ENCODE measurements at regions not wholly inside any gene's neighbourhood (a gene's known extent, or its start where the extent isn't known, plus 50 kb on each side); places are given as distances from the start of the nearest gene placed in this dataset.

DNA sequence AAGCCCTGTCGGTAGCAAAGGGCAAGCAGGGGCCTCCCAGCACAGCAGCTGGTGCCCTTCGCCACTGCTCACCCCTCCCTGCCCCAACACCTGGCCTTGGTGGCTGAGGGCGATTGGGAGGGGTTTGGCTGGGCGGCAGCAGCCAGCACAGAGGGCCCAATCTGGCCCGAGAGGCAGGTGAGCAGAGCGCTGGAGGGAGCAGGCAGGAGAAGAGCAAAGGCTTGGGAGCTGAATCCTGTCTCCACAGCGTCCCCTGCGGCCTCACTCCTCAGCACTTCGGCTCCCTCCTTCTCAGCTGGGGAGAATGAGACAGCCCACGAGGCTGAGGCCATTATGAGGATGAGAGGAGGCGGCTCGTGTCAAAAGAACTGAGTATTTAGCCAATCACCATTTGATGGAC lies 74.9 kb upstream of the TAF1B start:
- no peak overlapping the region for H3K4me3 ChIP-seq
- no peaks in the 10 kb centered on the region for H3K9me3 ChIP-seq
- DNase-seq (no peak), ATAC-seq (no peak)
- H3K27ac ChIP-seq: no peak overlapping the region
- peaks cover 29% of the 10 kb centered on the region for H3K4me1 ChIP-seq
- H3K36me3 ChIP-seq: no peaks in the 10 kb centered on the region
- intact Hi-C loops (cut with DNase I): no loop called here
- no peak for TF ChIP-seq CTCF (IDR thresholded peaks at IDR 0.05)
- H3K27me3 ChIP-seq (ENCODE audit: low read depth): no peaks in the 10 kb centered on the region

GRCh38 chr2:9769171-9770005 lies 73.9 kb upstream of the TAF1B start:
- Histone ChIP-seq H3K36me3 (no peaks in the 10 kb centered on the region), H3K9me3 (no peaks in the 10 kb centered on the region), H3K4me1 (peaks cover 29% of the 10 kb centered on the region), H3K4me3 (no peak overlapping the region), H3K27me3 (ENCODE audit: low read depth) (no peaks in the 10 kb centered on the region), H3K27ac (no peak overlapping the region)
- intact Hi-C loops (cut with DNase I): no loop called here
- ATAC-seq: no peak
- DNase-seq: no peak
- no peak for TF ChIP-seq CTCF (IDR thresholded peaks at IDR 0.05)

- intact Hi-C loops (cut with DNase I): no loop called here
- DNase-seq (no peak), ATAC-seq (no peak)
- Histone ChIP-seq H3K9me3 (no peaks in the 10 kb centered on the region), H3K4me3 (peak overlapping the region; percentile 23), H3K27me3 (ENCODE audit: low read depth) (no peaks in the 10 kb centered on the region), H3K36me3 (no peaks in the 10 kb centered on the region), H3K4me1 (peaks cover 29% of the 10 kb centered on the region), H3K27ac (no peak overlapping the region)
- TF ChIP-seq CTCF (IDR thresholded peaks at IDR 0.05): no peak
Measured at GRCh38 chr2:9770006-9770307, 73.3 kb upstream of the TAF1B start.

- peak overlapping the region; percentile 57 for H3K27ac ChIP-seq
- H3K27me3 ChIP-seq (ENCODE audit: low read depth): no peaks in the 10 kb centered on the region
- peak; percentile 60 to 63 for ATAC-seq
- H3K9me3 ChIP-seq: no peaks in the 10 kb centered on the region
- peak overlapping the region; percentile 23 for H3K4me3 ChIP-seq
- H3K4me1 ChIP-seq: peaks cover 29% of the 10 kb centered on the region
- H3K36me3 ChIP-seq: no peaks in the 10 kb centered on the region
- intact Hi-C loops (cut with DNase I): no loop called here
- TF ChIP-seq CTCF (IDR thresholded peaks at IDR 0.05): peak; percentile 62
- DNase-seq: no peak
Measured at GRCh38 chr2:9770308-9771100, 72.8 kb upstream of the TAF1B start.

DNA sequence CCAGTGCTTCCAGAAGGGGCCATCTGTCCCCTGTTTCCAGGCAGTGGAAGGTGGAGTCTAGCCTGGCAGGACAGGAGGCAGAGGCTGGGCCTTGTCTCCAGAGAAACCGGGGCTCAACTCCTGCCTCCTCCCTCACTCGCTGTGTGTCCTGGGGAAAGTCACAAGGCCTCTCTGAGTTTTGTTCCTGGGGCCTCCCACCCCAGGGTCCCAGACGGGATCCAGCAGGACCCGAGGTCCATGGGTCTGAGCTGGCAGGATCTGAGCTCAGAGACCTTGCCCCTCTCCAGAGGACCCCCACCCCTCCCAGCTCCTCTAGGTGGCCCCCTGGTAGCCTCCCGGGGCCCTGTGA lies 72.2 kb upstream of the TAF1B start:
- Histone ChIP-seq H3K36me3 (no peaks in the 10 kb centered on the region), H3K4me1 (peaks cover 29% of the 10 kb centered on the region), H3K4me3 (no peak overlapping the region), H3K9me3 (no peaks in the 10 kb centered on the region), H3K27ac (peak overlapping the region; percentile 57), H3K27me3 (ENCODE audit: low read depth) (no peaks in the 10 kb centered on the region)
- DNase-seq: no peak
- TF ChIP-seq CTCF (IDR thresholded peaks at IDR 0.05): no peak
- ATAC-seq: peak in 1 of 2 donors; percentile 10
- intact Hi-C loops (cut with DNase I): no loop called here
